Chondrocyte (in vitro differentiated cells): ENCODE measurements at regions not wholly inside any gene's neighbourhood (a gene's known extent, or its start where the extent isn't known, plus 50 kb on each side); places are given as distances from the start of the nearest gene placed in this dataset.
"Not testable (repeated sequence)": the region's sequence is repeated elsewhere in the genome, so short reads cannot be mapped to it uniquely, and the experiment has no call there.

Experiments used
- DNase-seq: peaks from one replicate; pipeline ENCODE4 v3.0.0; 2021; ENCODE audit warnings: mixed read lengths, low spot score
- H3K27ac Mint-ChIP-seq: one replicate; pipeline ENCODE4 v1.8.0; 2021; ENCODE audit warnings: mild to moderate bottlenecking, moderate library complexity, mixed read lengths; ENCODE audit not compliant: unreplicated experiment
- H3K27me3 Mint-ChIP-seq: 2 replicates; pipeline ENCODE4 v1.8.0; 2021; ENCODE audit warnings: low read depth, mixed read lengths
- H3K36me3 Mint-ChIP-seq: 2 replicates; pipeline ENCODE4 v1.8.0; 2021; ENCODE audit warnings: low read depth, mixed read lengths
- H3K4me1 Mint-ChIP-seq: 2 replicates; pipeline ENCODE4 v1.8.0; 2021; ENCODE audit warnings: low read depth, mild to moderate bottlenecking, mixed read lengths
- H3K4me3 Mint-ChIP-seq: one replicate; pipeline ENCODE4 v1.8.0; 2021; ENCODE audit warnings: mild to moderate bottlenecking, moderate library complexity, mixed read lengths; ENCODE audit not compliant: unreplicated experiment
- H3K9me3 Mint-ChIP-seq: 2 replicates; pipeline ENCODE4 v1.8.0; 2021; ENCODE audit warnings: low read depth, mixed read lengths
- CTCF ChIP-seq: fragments of 200-600 bp; sonication (generic); IDR thresholded peaks from 2 replicates; pipeline ENCODE4 v1.5.0; 2021; ENCODE audit warnings: antibody characterized with exemption, mild to moderate bottlenecking, moderate library complexity

- peaks cover under 1% of the 10 kb centered on the region for H3K4me1 Mint-ChIP-seq
- no peaks in the 10 kb centered on the region for H3K9me3 Mint-ChIP-seq
- H3K4me3 Mint-ChIP-seq = no peak overlapping the region
- no peaks in the 10 kb centered on the region for H3K27me3 Mint-ChIP-seq
- no peak for TF ChIP-seq CTCF
- no peaks in the 10 kb centered on the region for H3K36me3 Mint-ChIP-seq
- no peak for DNase-seq
- no peak overlapping the region for H3K27ac Mint-ChIP-seq
Measured at GRCh38 chr16:64084706-64085105, 1037.2 kb downstream of the CDH11 start.

- Mint-ChIP-seq H3K4me3 (no peak overlapping the region), H3K27me3 (no peaks in the 10 kb centered on the region)
Measured at GRCh38 chr16:64083428-64084129, 1038.3 kb downstream of the CDH11 start.

DNA sequence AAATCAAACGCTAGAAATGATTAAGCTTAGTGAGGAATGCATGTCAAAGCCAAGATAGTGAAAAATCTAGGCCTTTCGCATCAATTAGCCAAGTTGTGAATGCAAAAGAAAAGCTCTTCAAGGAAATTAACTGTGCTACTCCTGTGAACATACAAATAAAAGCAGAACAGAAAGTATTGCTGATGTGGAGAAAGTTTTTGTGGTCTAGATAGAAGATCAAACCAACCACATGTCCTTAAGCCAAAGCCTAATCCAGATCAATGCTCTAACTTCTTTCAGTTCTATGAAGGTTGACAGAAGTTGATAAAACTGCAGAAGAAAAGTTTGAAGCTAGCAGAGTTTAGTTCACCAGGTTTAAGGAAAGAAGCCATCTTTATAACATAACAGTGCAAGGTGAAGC, 1044.6 kb downstream of the CDH11 start:
- no peaks in the 10 kb centered on the region for H3K9me3 Mint-ChIP-seq
- no peaks in the 10 kb centered on the region for H3K4me1 Mint-ChIP-seq
- no peak overlapping the region for H3K4me3 Mint-ChIP-seq
- no peaks in the 10 kb centered on the region for H3K36me3 Mint-ChIP-seq
- no peaks in the 10 kb centered on the region for H3K27me3 Mint-ChIP-seq
- TF ChIP-seq CTCF = no peak
- H3K27ac Mint-ChIP-seq = no peak overlapping the region
- no peak for DNase-seq

More at GRCh38 chr16:64083428-64084129, 1038.3 kb downstream of the CDH11 start:
- no peaks in the 10 kb centered on the region for H3K36me3 Mint-ChIP-seq
- H3K9me3 Mint-ChIP-seq = no peaks in the 10 kb centered on the region
- H3K4me1 Mint-ChIP-seq = no peaks in the 10 kb centered on the region
- H3K27ac Mint-ChIP-seq = no peak overlapping the region
- no peak for DNase-seq
- no peak for TF ChIP-seq CTCF

- TF ChIP-seq CTCF = no peak
- H3K27me3 Mint-ChIP-seq = no peaks in the 10 kb centered on the region
- no peaks in the 10 kb centered on the region for H3K36me3 Mint-ChIP-seq
- H3K27ac Mint-ChIP-seq = no peak overlapping the region
- H3K9me3 Mint-ChIP-seq = no peaks in the 10 kb centered on the region
- H3K4me1 Mint-ChIP-seq = no peaks in the 10 kb centered on the region
- H3K4me3 Mint-ChIP-seq = no peak overlapping the region
- DNase-seq = no peak
Measured at GRCh38 chr16:64074706-64075105, 1047.2 kb downstream of the CDH11 start.

- DNase-seq, H3K36me3 Mint-ChIP-seq, H3K4me3 Mint-ChIP-seq, H3K9me3 Mint-ChIP-seq, H3K27me3 Mint-ChIP-seq, H3K27ac Mint-ChIP-seq, H3K4me1 Mint-ChIP-seq: not testable (repeated sequence)
Measured at GRCh38 chr16:64072131-64072730, 1049.6 kb downstream of the CDH11 start.

- TF ChIP-seq CTCF = no peak
- Mint-ChIP-seq H3K27ac (no peak overlapping the region), H3K4me3 (no peak overlapping the region), H3K36me3 (no peaks in the 10 kb centered on the region), H3K27me3 (no peaks in the 10 kb centered on the region), H3K9me3 (peaks cover 4% of the 10 kb centered on the region), H3K4me1 (no peaks in the 10 kb centered on the region)
- DNase-seq = no peak
Measured at GRCh38 chr16:64065523-64065922, 1056.3 kb downstream of the CDH11 start.
